Fibroblast of skin of right quadriceps (primary cell): ENCODE measurements at regions not wholly inside any gene's neighbourhood (a gene's known extent, or its start where the extent isn't known, plus 50 kb on each side); places are given as distances from the start of the nearest gene placed in this dataset.

Source experiments
- DNase-seq: peaks from one replicate; pipeline ENCODE4 v3.0.0-alpha.2; 2013

DNA sequence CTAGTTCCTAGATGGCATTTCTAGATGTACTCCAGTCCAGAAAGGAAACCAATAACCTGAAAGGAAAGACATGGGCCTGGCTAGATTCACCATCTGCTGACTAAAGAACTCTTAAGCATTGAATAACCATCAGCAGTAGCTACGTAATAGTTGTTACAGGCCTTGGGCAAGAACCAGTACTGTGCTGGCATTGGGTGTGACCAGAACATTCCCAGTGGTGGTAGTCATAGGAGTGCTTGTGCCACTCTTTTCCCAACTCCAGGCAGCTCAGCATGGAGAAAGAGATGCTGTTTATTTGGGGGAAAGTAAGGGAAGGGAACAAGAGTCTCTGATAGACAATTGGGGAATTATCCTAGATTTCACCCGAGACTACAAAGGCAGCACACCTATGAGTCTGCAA lies 333.3 kb downstream of the SLC16A7 start:
- peak; percentile 19 for DNase-seq

GRCh38 chr12:59934486-59934885 lies 338.7 kb downstream of the SLC16A7 start:
- no peak for DNase-seq

- no peak for DNase-seq
These were observed 340.7 kb downstream of the SLC16A7 start for GRCh38 chr12:59936534-59936933.

GRCh38 chr12:59937148-59937547 lies 341.3 kb downstream of the SLC16A7 start:
- DNase-seq: peak; percentile 42

DNA sequence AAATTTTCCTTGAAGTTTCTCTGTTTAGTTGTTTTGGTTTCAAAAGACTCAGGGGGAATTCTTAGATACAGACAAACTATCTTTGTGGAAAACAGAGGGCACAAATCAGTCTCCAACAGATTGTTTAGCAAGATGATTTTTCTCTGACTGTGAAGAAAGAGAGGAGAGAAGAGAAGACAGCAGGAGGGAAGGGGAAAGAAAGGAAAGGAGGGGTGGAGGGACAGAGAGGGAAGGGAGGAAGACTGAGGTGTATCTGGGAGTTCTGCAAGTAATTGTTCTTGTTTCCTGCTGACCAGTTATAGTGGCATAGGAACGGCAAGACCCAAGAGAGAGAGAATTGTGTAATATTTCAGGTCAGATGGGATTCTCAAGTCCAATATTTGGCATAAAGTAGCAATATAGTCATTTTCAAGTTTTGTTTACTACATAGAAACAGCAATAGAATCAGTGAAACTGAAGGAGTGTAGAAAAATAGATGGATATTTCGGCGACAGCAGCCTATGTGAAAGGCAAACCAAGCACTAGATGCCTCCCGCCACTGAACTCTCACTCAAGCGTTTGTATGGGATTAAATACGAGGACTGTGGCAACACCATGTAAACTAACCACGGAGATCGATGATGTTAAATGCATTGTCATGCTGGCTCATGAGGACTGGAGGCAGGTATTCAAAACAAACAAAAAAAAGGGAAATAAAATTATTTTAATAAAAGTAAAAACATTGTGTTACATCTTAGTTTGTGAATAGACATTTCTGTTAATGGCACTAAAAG lies 342.5 kb downstream of the SLC16A7 start:
- DNase-seq: no peak

GRCh38 chr12:59940631-59941342 lies 345.0 kb downstream of the SLC16A7 start:
- peak; percentile 28 for DNase-seq

- DNase-seq: no peak
These were observed 345.6 kb downstream of the SLC16A7 start for GRCh38 chr12:59941461-59941860.

DNA sequence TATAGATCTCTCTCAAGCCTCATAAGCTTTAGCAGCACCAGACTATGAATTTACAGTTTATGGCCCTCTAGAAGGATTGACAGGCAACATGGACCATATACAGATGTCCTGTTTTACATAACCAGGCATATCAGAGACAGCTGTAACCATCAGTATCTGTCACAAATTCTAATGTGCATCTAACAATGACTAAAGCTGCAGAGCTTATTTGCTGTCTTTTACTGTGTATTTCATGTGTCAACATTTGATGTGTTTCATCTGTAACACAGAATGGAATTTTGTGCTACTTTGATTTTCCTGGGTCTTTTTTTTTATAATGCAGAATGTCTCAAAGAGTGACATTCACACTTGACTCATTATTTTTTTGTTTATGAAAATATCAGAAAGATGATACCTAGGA lies 348.3 kb downstream of the SLC16A7 start:
- DNase-seq: no peak

DNA sequence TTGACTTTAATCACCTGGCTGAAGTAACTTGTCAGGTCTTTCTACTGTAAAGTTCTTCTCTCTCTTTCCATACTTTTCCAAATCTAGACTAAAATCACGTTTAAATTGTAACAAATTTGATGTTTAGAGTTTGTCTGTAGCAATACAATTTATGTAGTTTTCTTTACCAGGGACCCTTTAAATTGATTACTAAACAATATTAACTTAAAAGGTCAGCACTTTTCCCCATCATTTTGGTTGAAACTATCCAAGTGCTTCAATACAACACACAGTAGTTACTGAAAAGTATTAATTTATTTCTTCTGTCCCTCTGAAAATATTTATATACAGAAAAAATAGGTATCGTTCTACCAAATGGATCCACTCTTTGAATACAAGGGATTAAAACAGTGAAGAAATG lies 350.8 kb downstream of the SLC16A7 start:
- no peak for DNase-seq

DNA sequence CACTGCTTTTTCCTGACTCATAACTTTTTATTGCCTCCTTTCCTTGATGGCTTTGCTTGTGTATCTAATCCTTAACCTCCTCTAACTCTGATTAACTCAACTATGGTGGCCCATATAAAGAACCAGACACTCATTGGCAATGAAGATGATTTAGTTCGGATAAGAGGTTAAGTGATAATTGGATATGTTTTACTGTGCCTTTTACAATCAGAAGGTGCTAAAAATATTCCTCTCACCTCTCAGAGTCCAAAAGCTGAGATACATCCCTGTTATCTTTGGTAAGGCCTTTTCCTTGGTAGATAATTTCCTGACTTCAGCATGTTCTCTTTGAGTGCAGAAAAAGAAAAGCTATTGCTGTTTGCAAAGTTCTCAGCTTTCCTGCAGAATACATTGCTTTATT lies 367.7 kb downstream of the SLC16A7 start:
- DNase-seq: no peak

- DNase-seq: peak; percentile 94
These were observed 377.1 kb downstream of the SLC16A7 start for GRCh38 chr12:59972905-59973304.

DNA sequence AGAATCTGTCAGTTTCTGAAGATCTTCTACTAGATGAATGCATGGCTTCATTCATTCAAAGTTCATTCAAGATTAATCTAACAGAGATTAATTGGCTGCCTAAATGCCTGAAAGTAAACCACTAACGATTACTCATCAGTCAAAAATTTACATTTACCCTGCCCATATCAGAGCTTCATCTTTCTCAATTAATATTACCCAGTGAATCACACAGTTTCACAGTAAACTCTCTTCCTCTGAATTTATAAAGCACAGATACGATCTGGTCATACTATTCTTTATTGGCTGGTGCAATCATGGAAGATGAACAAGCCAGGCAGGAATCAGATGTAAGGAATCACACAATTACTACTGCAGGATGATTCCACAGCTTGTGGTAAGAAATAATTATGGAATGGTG lies 377.7 kb downstream of the SLC16A7 start:
- DNase-seq: peak; percentile 97

GRCh38 chr12:59977779-59978178 lies 381.9 kb downstream of the SLC16A7 start:
- no peak for DNase-seq

DNA sequence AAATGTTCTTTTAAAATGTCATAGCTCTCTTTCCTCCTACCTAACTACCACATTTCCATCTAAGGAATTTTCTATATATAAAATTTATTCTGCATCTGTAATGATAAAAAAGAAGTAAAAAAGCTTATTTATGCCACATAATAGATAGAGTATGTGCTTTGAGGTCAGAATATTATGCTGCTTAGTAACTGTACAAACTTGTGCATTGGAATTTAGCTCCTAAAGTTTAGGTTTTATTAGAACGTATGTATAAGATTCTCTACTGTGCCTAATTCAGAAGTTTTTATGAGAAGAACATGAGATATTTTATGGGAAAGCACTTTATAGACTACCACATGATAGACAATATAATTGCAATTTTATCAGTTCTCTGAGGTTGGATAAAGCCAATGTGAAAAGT lies 384.6 kb downstream of the SLC16A7 start:
- DNase-seq: peak; percentile 80

DNA sequence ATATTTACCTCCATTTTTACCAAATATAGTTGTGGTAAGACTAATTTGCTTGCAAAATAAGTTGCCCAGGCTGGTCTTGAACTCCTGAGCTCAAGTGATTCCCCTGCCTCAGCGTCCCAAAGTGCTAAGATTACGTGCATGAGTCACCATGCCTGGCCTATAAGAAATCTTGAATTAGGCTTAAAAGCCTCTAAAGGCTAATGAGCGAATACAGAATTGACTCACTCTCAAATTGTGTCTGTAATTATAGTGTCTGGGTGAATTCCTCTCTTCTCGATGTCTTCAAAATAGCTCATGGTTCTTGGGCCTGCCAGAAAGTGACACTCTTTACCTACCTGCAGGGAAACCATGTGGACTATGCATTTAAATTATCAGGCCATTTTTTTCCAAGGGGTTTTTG lies 403.5 kb downstream of the SLC16A7 start:
- DNase-seq: no peak

- no peak for DNase-seq
These were observed 414.7 kb downstream of the SLC16A7 start for GRCh38 chr12:60010486-60010885.

GRCh38 chr12:60012659-60013058 lies 416.8 kb downstream of the SLC16A7 start:
- no peak for DNase-seq

GRCh38 chr12:60014436-60014835 lies 418.6 kb downstream of the SLC16A7 start:
- DNase-seq: no peak

DNA sequence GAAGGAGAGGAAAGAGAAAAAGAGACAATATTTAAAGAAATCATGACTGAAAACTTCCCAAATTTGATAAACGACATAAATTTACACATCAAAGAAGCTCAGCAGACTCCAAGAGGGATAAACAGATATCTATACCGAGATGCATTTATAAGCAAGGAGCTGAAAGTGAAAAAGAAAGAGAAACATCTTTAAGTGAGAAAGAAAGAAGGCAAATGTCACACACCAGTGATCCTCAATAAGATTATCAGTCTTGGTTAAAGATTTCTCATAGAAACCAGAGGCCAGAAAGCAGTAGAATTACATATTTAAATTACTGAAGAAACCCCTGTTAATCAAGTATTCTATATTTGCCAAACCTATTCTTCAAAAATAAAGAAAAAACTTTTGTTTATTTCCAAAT lies 424.2 kb downstream of the SLC16A7 start:
- DNase-seq: no peak

DNA sequence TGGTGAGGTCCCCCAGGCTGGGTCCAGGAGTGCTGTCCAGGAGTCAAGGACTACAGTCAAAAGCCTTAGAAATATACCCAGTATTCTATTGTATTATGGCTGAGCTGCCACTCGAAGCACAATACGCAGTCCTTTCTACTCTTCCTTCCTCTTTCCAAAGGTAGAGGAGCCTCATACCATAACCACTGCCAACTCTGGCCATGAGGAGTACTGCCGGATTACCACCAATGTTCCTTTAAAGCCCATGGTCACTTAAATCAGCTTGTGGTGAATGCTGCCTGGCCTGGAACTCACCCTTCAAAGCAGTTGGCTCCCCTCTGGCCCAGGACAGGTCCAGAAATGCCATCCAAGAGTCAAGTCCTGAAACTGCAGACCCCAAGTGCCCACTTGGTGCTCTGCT lies 425.4 kb downstream of the SLC16A7 start:
- no peak for DNase-seq

DNA sequence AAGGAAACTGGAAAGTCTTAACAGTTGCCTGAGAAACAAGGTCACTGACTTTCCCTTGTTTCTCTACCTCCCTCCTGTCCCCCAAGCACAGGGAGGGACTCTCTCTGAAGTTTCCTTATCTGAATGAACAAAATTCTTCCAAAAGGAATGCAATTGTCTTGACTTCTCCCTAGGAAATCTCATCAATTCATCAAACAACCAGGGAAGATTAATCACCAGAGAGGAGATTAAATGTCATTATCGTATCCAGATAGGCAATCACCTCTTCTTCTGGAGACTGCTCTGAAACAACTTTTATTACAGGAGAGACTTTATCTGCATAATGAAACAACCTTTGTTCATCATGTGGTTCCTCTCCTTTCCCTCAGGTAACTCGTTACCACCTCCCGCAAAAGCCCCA lies 431.4 kb downstream of the SLC16A7 start:
- no peak for DNase-seq

- no peak for DNase-seq
These were observed 438.3 kb downstream of the SLC16A7 start for GRCh38 chr12:60034147-60034546.

DNA sequence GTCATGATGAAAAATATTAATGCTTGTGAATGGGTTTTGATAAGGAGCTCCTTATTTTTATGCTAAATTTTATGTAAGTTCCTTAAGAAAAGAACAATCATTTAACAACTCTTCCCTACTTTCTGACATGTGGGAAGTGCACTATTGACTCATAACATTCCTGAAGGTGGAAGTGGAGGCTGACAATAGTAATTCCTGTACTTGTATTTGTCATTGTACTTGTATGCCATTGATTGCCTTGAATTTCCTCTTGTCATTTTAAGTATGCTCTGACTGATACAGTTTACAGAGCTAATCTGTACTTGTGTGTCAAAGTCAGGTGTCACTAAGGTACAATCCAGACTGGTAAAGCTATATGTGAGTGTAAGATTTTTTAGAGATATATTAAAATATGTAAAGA lies 440.0 kb downstream of the SLC16A7 start:
- DNase-seq: peak; percentile 56

DNA sequence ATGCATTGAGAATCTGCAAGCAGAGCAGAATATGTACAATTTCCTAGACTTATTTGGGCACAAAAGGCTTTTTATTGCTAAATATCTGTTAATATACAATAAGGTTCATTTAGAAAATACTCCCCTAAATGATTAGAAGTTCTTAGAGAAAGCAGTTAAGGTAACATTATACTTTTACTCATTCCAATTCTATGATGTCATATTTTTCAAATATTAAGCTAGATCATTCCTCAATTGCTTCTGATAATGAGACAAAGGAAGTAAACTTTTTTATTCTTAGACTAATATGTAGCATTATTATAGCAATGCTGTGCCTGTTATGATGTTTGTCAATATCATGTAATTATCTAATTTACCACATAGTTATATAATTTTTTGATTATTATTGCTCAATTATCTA lies 447.0 kb downstream of the SLC16A7 start:
- DNase-seq: peak; percentile 3

DNA sequence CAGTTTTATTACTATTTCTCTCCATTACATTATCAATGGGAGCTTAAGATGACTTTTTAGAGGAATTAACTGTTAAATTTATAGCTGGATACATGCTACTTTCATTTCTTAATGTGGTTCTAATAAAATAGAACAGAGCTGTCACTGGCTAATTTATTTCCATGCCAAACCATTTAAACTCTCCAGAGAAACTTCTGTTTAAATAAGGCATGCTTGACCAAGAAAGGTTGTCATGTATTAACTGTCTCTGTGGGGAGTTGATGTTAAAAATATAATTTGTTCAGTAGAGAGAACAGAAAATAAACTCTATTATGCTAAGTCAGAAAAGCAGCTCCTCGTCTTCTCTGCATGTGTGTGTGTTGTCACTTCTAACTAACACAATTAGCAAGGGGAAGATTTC lies 447.4 kb downstream of the SLC16A7 start:
- peak; percentile 47 for DNase-seq
